T-helper 1 cell treated with Interleukin-12 subunit alpha and Interleukin-12 subunit beta and Interleukin-4 antibody, amounts not matched to agents 30 μg/mL and 1 μg/mL, for 36 hours (primary cell): ENCODE measurements at regions not wholly inside any gene's neighbourhood (a gene's known extent, or its start where the extent isn't known, plus 50 kb on each side); places are given as distances from the start of the nearest gene placed in this dataset.

Source experiments
- H3K27ac Mint-ChIP-seq: one replicate; pipeline ENCODE4 v1.8.0; 2021; ENCODE audit warnings: mild to moderate bottlenecking, mixed read lengths
- H3K27me3 Mint-ChIP-seq: one replicate; pipeline ENCODE4 v1.8.0; 2021; ENCODE audit warnings: low read depth, mixed read lengths
- H3K36me3 Mint-ChIP-seq: one replicate; pipeline ENCODE4 v1.8.0; 2021; ENCODE audit warnings: low read depth, mixed read lengths
- H3K4me1 Mint-ChIP-seq: one replicate; pipeline ENCODE4 v1.8.0; 2021; ENCODE audit warnings: low read depth, mixed read lengths
- H3K4me3 Mint-ChIP-seq: one replicate; pipeline ENCODE4 v1.8.0; 2021; ENCODE audit warnings: mild to moderate bottlenecking, moderate library complexity, mixed read lengths
- H3K9me3 Mint-ChIP-seq: one replicate; pipeline ENCODE4 v1.8.0; 2021; ENCODE audit warnings: mixed read lengths

DNA sequence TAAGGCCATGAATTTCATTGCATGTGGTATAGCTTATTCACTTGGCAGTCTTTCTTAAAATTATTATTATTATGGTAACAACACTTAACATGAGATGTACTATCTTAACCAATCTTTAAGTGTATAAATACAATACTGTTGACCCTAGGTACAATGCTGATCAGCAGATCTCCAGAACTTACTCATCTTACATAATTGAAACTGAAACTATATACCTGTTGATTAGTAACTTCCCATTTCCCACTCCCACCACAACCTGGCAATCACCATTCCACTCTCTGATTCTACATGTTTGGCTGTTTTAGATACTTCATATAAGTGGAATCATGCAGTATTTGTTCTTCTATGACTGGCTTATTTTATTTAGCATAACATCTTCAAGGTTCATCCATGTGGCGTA, 150.2 kb upstream of the POU2AF2 start:
- no peak overlapping the region for H3K27ac Mint-ChIP-seq
- H3K36me3 Mint-ChIP-seq: no peaks in the 10 kb centered on the region
- no peaks in the 10 kb centered on the region for H3K9me3 Mint-ChIP-seq
- H3K4me3 Mint-ChIP-seq: no peak overlapping the region
- H3K4me1 Mint-ChIP-seq: peaks cover 1% of the 10 kb centered on the region
- no peaks in the 10 kb centered on the region for H3K27me3 Mint-ChIP-seq

DNA sequence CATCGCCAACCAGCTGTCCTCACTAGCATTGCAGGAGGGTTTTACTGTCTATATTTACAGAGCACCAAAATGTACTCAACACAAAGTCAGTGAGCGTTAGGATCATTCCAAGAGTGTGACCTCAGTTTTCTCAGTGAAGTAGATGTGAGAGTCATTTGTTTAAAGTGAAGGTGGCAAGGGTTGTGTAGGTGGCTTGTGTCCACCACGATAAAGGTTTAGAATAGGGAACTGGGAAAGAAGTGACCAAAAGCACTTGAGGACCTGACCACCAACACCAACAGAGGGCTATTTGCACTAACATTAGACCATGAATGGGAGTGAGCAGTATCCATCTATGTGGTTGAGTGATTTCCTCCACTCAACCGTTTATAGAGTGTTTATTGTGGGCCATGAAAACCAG, 152.5 kb upstream of the POU2AF2 start:
- Mint-ChIP-seq H3K4me3 (no peak overlapping the region), H3K36me3 (no peaks in the 10 kb centered on the region), H3K27ac (no peak overlapping the region), H3K4me1 (peaks cover 1% of the 10 kb centered on the region), H3K27me3 (peaks cover 3% of the 10 kb centered on the region), H3K9me3 (no peaks in the 10 kb centered on the region)

DNA sequence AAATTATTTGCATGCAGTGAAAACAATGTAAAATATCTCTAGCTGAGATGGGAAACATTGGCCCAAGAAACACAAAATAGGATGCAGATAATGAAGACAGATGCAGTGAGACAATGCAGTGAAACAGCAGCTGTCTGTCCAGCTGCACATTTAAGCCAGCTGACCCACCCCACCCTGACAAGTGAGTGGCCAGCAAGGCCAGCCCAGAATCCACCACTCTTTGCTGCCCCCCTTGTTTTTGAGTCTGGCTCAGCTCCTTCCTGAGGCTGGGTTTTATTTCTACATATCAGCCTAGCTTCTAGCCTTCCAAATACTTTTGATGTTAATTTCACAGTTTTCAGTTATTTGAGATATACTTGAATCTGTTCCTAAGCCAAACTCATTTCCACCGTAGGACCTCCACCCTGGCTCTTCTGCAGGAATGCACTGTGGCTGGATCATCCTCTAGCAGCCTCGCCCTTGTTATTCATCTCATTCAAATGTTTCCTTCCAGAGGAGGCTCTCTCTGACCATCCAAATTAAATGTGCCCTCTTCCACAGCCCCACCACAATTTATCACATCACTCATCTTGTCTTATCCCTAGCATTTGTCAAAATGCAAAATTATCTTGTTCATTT, 154.1 kb upstream of the POU2AF2 start:
- Mint-ChIP-seq H3K9me3 (no peaks in the 10 kb centered on the region), H3K27me3 (peaks cover 3% of the 10 kb centered on the region)

DNA sequence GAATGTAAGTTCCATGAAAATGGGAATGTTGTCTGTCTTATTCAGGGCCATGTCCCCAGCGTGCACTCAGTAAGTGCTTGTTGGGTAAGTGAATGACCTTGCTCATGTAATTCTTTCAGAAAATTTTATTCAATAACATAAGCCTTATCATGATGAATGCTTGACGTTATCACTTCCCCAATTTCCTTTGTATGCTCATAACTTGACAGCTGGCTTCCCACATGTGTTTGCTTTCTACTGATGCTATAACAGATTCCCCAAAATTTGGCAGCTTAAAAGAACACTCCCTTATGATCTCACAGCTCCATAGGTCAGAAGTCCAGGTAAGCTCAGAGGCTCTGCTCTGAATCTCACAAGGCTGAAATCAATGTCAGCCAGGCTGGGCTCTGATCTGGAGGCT, 155.8 kb upstream of the POU2AF2 start:
- peaks cover 3% of the 10 kb centered on the region for H3K27me3 Mint-ChIP-seq
- H3K27ac Mint-ChIP-seq: no peak overlapping the region
- no peaks in the 10 kb centered on the region for H3K9me3 Mint-ChIP-seq
- H3K4me3 Mint-ChIP-seq: no peak overlapping the region
- H3K4me1 Mint-ChIP-seq: no peaks in the 10 kb centered on the region
- H3K36me3 Mint-ChIP-seq: no peaks in the 10 kb centered on the region

More for the DNA sequence above, 154.1 kb upstream of the POU2AF2 start:
- Mint-ChIP-seq H3K36me3 (no peaks in the 10 kb centered on the region), H3K27ac (no peak overlapping the region), H3K4me1 (peaks cover 1% of the 10 kb centered on the region), H3K4me3 (no peak overlapping the region)

DNA sequence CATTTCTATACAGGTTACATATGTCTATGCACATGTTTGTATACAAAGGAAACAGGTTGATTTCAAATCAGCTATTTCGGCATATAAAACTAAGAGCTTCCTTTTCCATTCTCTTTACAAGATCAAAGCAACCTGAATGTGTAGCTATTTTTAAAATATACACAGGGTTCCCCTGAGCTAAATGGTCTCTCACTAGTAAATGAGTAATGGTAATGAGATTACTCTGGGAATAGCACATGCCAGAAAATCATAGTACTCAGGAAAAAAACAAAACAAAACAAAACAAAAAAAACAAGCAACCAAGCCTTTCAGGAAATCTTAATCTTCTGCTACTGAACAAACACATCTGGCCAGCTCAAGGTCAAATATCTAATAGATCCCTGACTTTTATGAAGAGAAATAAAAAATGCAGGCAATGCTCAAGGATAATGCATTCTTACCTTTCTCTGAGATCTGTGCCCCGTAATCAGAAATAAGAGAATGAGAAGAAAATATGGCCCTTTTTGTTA, 156.6 kb upstream of the POU2AF2 start:
- H3K36me3 Mint-ChIP-seq: no peaks in the 10 kb centered on the region
- H3K4me3 Mint-ChIP-seq: no peak overlapping the region
- H3K9me3 Mint-ChIP-seq: no peaks in the 10 kb centered on the region
- H3K4me1 Mint-ChIP-seq: no peaks in the 10 kb centered on the region
- peaks cover 3% of the 10 kb centered on the region for H3K27me3 Mint-ChIP-seq
- H3K27ac Mint-ChIP-seq: no peak overlapping the region

DNA sequence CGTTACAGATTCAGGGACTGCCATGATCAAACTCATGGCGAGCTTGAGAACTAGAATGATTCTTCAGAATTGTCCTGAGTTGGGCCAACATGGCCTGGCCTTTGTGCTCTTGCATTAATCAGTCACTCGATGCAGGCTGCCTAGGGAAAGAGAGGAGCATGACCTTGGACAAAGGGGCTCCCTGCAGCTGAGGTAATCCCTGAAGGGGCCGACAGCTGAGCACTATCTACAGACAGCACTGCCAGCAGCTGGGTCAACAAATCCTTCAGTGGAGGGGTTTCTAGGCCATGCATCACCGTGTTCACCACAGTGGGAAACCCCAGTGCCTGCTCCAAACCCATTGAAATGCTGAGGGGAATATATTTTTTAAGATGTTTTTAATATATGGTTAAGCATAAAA, 159.5 kb upstream of the POU2AF2 start:
- Mint-ChIP-seq H3K9me3 (no peaks in the 10 kb centered on the region), H3K4me1 (no peaks in the 10 kb centered on the region), H3K36me3 (no peaks in the 10 kb centered on the region), H3K27ac (no peak overlapping the region), H3K27me3 (peaks cover 3% of the 10 kb centered on the region), H3K4me3 (no peak overlapping the region)

DNA sequence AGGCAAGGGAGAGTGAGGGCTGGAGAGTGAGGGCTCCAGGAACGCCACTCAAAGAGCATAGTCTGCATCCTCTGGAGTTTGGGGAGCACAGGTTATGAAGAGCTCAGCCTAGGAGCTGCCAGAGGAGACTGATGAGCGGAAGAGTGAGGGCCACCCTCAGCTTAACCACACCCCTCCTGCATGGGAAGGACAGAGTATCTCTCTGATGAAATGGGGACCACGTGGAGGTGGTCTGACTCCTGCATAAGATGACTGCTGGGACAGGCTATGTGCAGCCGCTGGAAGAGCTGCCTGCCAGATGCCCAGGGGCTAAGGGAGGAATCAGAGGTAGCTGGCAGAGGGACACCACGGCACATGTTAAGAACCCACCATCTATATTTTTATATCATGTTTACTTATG, 162.9 kb upstream of the POU2AF2 start:
- Mint-ChIP-seq H3K27ac (no peak overlapping the region), H3K4me3 (no peak overlapping the region)

DNA sequence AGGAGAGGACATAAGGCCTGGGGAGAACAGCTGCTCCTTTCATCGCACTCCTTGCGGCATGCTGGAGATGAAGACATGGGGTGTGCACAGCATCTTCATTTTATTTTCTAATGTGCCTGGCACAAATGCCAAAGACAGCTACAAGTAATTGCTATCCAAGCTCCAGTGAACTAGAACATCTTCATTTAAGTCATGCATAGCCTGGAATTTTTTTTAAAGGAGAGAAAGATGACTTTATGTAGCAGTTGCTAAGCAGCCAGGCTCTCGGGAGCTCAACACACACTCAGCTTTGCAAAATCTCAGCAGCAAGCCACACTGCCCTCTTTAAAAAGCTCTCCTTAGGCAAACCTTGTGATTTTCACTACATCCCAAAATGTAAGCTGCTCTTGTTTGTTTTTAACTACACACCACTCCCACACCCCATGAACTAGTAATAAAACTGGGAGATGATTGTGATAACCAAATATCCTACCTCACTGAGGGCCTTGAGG, 164.5 kb upstream of the POU2AF2 start:
- no peaks in the 10 kb centered on the region for H3K4me1 Mint-ChIP-seq
- no peaks in the 10 kb centered on the region for H3K9me3 Mint-ChIP-seq
- no peak overlapping the region for H3K4me3 Mint-ChIP-seq

More for the DNA sequence above, 162.9 kb upstream of the POU2AF2 start:
- no peaks in the 10 kb centered on the region for H3K9me3 Mint-ChIP-seq
- no peaks in the 10 kb centered on the region for H3K36me3 Mint-ChIP-seq
- H3K4me1 Mint-ChIP-seq: no peaks in the 10 kb centered on the region
- H3K27me3 Mint-ChIP-seq: no peaks in the 10 kb centered on the region

DNA sequence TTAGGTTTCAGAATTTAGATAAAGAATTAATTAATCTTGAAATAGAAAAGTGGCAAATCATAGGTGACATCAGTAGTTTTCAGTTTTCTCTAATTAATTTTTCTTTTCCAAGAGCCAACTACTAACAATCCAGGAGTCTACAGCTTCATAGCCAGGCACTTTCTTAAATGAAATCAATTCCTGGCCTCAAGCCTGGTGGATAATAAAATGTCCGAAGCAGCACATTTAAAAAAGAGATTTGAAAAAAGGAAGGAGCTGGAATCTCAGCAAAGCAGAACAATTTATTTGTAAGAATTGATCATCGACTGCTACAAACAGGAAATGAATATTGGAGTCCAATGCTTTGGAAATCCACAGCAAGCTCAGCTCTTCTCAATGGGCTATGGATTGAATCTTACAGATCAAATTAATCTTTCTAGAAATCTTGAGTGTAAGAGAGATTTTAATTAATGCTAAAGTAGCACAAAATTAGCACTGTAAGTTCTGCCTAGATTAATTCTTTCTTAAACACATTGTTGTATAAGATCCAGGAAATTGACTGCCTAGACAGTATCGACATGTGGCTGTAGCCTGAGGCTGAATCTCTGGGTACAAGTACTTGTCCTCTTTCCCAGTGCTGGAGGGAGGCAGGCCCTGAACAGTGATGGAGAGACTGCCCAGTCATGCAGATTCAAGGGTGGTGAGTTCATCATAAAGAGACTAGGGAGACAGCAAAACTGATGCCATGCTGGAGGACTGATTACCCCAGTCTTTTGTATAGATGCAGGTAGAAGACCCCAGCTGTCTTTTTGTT, 167.8 kb upstream of the POU2AF2 start:
- Mint-ChIP-seq H3K27me3 (no peaks in the 10 kb centered on the region), H3K36me3 (no peaks in the 10 kb centered on the region), H3K4me3 (no peak overlapping the region), H3K9me3 (no peaks in the 10 kb centered on the region), H3K27ac (no peak overlapping the region), H3K4me1 (no peaks in the 10 kb centered on the region)

More for the DNA sequence above, 164.5 kb upstream of the POU2AF2 start:
- H3K36me3 Mint-ChIP-seq: no peaks in the 10 kb centered on the region
- H3K27me3 Mint-ChIP-seq: no peaks in the 10 kb centered on the region
- H3K27ac Mint-ChIP-seq: no peak overlapping the region

DNA sequence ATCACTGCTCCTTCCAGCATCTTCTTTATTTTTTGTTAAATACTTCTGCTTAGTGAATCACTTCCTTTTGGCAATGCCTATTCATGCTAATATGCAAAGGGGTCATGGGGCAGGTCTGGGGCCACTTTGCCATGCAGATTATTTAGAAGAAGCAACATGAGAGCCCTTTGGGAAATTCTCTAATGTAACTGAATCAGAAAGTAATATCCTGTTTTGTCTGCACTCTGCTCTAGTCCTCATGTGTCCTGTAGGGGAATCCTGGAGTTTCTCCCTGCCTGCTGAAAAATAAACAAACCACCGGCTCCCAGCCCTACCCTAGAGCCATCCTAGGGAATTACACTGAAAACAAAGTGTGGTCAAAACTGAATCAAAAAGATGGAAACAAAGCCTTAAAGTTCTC, 176.5 kb upstream of the POU2AF2 start:
- no peak overlapping the region for H3K4me3 Mint-ChIP-seq
- peaks cover 17% of the 10 kb centered on the region for H3K9me3 Mint-ChIP-seq
- H3K4me1 Mint-ChIP-seq: no peaks in the 10 kb centered on the region
- H3K27me3 Mint-ChIP-seq: no peaks in the 10 kb centered on the region
- H3K27ac Mint-ChIP-seq: no peak overlapping the region
- no peaks in the 10 kb centered on the region for H3K36me3 Mint-ChIP-seq

DNA sequence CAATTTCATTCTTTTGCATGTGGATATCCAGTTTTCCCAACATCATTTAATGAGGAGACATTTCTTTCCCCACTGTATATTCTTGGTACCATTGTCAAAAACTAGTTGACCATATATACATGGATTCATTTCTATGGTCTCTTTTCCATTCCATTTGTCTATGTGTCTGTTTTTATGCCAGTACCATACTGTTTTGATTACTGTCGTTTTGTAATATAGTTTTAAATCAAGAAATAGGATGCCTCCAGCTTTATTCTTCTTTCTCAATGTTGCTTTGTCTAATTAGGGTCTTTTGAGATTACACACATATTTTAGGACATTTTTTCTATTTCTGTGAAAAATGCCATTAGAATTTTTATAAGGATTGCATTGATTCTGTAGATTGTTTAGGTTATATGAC, 177.5 kb upstream of the POU2AF2 start:
- Mint-ChIP-seq H3K27me3 (no peaks in the 10 kb centered on the region), H3K4me1 (no peaks in the 10 kb centered on the region), H3K27ac (no peak overlapping the region), H3K4me3 (no peak overlapping the region), H3K36me3 (no peaks in the 10 kb centered on the region), H3K9me3 (peaks cover 17% of the 10 kb centered on the region)

DNA sequence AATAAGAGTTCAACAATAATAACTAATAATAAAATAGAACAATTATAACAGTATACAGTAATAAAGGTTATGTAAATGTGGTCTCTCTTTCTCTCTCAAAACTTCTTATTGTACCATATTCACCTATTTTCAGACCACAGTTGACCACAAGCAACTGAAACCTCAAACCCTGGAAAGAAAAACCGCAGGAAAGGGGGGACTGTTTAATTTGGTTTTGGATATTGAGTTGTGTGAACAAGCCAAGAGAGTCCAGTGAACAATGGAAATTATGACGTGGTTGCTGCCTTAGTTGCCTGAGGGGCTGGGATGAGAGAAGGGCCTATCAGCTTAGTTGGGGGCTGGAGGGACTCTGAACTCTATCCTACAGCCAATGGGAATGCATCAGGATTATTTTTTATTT, 178.7 kb upstream of the POU2AF2 start:
- Mint-ChIP-seq H3K4me1 (no peaks in the 10 kb centered on the region), H3K9me3 (peaks cover 17% of the 10 kb centered on the region), H3K36me3 (no peaks in the 10 kb centered on the region), H3K4me3 (no peak overlapping the region), H3K27ac (no peak overlapping the region), H3K27me3 (no peaks in the 10 kb centered on the region)

DNA sequence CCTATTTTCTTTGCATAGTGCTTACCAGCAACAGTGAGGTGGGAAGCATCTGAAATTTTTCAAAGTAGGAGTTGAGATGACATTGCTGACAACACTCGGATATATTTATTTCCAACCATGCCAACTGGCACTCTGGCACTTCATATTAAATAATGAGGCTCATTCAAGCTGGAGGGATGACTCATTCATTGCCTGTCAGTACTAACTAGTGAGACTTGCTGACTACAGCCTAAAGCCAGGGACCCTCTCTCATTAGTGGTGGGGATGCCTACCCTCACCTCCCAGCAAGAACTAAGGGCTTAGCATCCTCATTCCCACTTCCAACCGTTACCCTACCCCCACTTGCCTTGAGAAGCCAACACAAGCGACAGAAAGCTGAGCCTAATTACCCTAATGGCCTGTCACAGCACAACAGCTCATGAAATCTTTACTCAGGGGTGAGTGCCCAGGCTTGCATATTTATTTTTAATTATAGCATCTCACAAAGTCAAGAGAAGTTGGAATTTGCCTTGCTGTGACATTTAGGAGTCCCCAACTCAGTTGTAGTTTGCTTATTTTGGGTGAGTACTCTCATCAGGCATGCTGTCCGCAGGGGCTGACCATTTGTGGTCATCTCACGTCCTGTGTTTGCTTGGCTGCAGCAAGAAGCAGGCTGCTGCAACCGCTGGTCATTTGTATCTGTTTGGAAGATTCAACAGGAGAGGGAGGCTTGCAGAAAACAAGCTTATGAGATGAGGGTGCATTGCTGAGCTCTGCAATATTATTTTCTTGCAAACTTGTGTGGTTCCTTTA, 181.6 kb upstream of the POU2AF2 start:
- H3K36me3 Mint-ChIP-seq: no peaks in the 10 kb centered on the region
- peaks cover 14% of the 10 kb centered on the region for H3K9me3 Mint-ChIP-seq
- no peak overlapping the region for H3K27ac Mint-ChIP-seq
- no peaks in the 10 kb centered on the region for H3K27me3 Mint-ChIP-seq
- no peak overlapping the region for H3K4me3 Mint-ChIP-seq
- no peaks in the 10 kb centered on the region for H3K4me1 Mint-ChIP-seq

DNA sequence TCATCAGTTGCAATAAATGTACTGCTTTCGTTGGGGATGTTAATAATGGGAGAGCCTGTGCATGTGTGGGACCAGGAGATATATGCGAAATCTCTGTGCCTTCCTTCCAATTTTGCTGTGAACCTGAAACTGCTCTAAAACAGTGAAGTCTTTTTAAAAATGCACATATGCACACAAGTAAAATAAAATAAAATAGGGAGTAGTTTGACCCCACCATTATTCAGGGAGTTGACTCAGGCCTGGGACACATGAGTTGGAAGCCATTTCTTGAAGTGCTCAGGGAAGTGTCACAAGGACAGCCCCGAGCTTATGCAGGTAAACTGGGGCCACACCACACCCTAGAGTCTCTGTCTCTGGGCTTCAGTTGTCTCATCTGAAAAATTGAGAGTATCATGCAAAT, 183.1 kb upstream of the POU2AF2 start:
- Mint-ChIP-seq H3K36me3 (no peaks in the 10 kb centered on the region), H3K4me3 (no peak overlapping the region), H3K4me1 (no peaks in the 10 kb centered on the region), H3K27ac (no peak overlapping the region), H3K9me3 (no peaks in the 10 kb centered on the region), H3K27me3 (no peaks in the 10 kb centered on the region)
